ENCODE measurements at regions not wholly inside any gene's neighbourhood (a gene's known extent, or its start where the extent isn't known, plus 50 kb on each side); places are given as distances from the start of the nearest gene placed in this dataset.

GRCh38 chr1:178579562-178579961, 66.7 kb downstream of the TEX35 start:
- Histone ChIP-seq H3K9me3 (ENCODE audit: control insufficient read depth, insufficient read depth, low read depth, low read length) (no peaks in the 10 kb centered on the region), H3K27ac (ENCODE audit: extremely low read depth, low read depth, low read length) (no peak overlapping the region), H3K4me3 (ENCODE audit: low read depth, low read length) (no peak overlapping the region), H3K36me3 (ENCODE audit: control insufficient read depth in 2 of 2, insufficient read depth in 1 of 2, low read length in 2 of 2) (no peaks in the 10 kb centered on the region), H3K4me1 (ENCODE audit: control insufficient read depth, insufficient read depth, low read length) (0 out of 2 replicates have a peak, but pooled peaks cover 3% of the 10 kb centered on the region)
- CTCF ChIA-PET: no interaction called here
- POLR2A ChIA-PET: no interaction called here
- TF ChIP-seq ZNF114 (tag by site-specific recombination; IDR thresholded peaks at IDR 0.05): no peak
- TF ChIP-seq ZFP37 (tag by site-specific recombination; IDR thresholded peaks at IDR 0.05): no peak
- TF ChIP-seq ZNF621 (tag by site-specific recombination; IDR thresholded peaks at IDR 0.05): no peak
- no peak for TF ChIP-seq ZNF707 (tag by site-specific recombination; IDR thresholded peaks at IDR 0.05)

DNA sequence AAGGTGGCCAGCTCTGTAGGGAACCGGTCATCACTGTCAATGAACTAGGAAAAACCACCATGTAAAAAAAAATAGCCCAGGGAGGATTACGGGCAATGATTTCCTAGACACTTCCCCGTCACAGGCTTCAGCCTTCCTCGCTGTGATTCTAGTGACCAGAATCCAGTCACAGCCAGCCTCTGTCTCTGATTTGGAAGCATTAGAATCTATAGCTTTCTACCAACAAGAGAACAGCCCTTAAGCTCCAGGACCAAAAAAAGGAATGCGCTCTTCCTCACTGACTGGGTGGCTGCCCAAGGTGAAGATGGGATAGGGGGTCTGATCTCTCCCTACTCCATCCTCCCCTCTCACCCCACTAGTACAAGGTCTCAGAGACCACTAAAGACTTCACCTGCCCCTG, 67.2 kb downstream of the TEX35 start:
- ChIA-PET POLR2A (no interaction called here), CTCF (interaction anchor here (0.7 to 1.0 kb wide), 2 partner anchors 16 to 37 kb away, joined by 3 read pairs; no protein-coding TSS in a partner anchor)
- Histone ChIP-seq H3K36me3 (ENCODE audit: control insufficient read depth in 2 of 2, insufficient read depth in 1 of 2, low read length in 2 of 2) (no peaks in the 10 kb centered on the region), H3K9me3 (ENCODE audit: control insufficient read depth, insufficient read depth, low read depth, low read length) (no peaks in the 10 kb centered on the region), H3K4me1 (ENCODE audit: control insufficient read depth, insufficient read depth, low read length) (0 out of 2 replicates have a peak, but pooled peaks cover 3% of the 10 kb centered on the region), H3K4me3 (ENCODE audit: low read depth, low read length) (no peak overlapping the region), H3K27ac (ENCODE audit: extremely low read depth, low read depth, low read length) (no peak overlapping the region)
- TF ChIP-seq ZNF248 (tag by site-specific recombination; IDR thresholded peaks at IDR 0.05) (no peak), ZEB2 (tag by site-specific recombination; IDR thresholded peaks at IDR 0.05) (no peak), ZNF24 (tag by site-specific recombination; IDR thresholded peaks at IDR 0.05) (no peak), ZNF221 (tag by site-specific recombination; IDR thresholded peaks at IDR 0.05; ENCODE audit: borderline replicate concordance) (no peak), GLI2 (tag by site-specific recombination; IDR thresholded peaks at IDR 0.05; ENCODE audit: borderline replicate concordance, low read depth) (no peak)
- TF ChIP-seq, protein P1, sequence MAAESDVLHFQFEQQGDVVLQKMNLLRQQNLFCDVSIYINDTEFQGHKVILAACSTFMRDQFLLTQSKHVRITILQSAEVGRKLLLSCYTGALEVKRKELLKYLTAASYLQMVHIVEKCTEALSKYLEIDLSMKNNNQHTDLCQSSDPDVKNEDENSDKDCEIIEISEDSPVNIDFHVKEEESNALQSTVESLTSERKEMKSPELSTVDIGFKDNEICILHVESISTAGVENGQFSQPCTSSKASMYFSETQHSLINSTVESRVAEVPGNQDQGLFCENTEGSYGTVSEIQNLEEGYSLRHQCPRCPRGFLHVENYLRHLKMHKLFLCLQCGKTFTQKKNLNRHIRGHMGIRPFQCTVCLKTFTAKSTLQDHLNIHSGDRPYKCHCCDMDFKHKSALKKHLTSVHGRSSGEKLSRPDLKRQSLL (tag by site-specific recombination; IDR thresholded peaks at IDR 0.05): no peak

GRCh38 chr1:178580876-178581275, 68.0 kb downstream of the TEX35 start:
- no peaks in the 10 kb centered on the region for H3K36me3 ChIP-seq (ENCODE audit: control insufficient read depth in 2 of 2, insufficient read depth in 1 of 2, low read length in 2 of 2)
- H3K4me1 ChIP-seq (ENCODE audit: control insufficient read depth, insufficient read depth, low read length): no peaks in the 10 kb centered on the region
- ChIA-PET CTCF (interaction anchor here (0.9 to 1.3 kb wide), 3 partner anchors 8 to 271 kb away, joined by 3 read pairs; no protein-coding TSS in a partner anchor), POLR2A (no interaction called here)
- TF ChIP-seq ZNF514 (tag by site-specific recombination; IDR thresholded peaks at IDR 0.05) (no peak), HOXC10 (CRISPR knock-in tag; IDR thresholded peaks at IDR 0.05) (no peak), WT1 (tag by site-specific recombination; IDR thresholded peaks at IDR 0.05) (no peak), ZFP69B (tag by site-specific recombination; IDR thresholded peaks at IDR 0.05) (no peak)
- no peak overlapping the region for H3K27ac ChIP-seq (ENCODE audit: extremely low read depth, low read depth, low read length)
- no peak overlapping the region for H3K4me3 ChIP-seq (ENCODE audit: low read depth, low read length)
- no peaks in the 10 kb centered on the region for H3K9me3 ChIP-seq (ENCODE audit: control insufficient read depth, insufficient read depth, low read depth, low read length)

GRCh38 chr1:178581351-178582303, 68.7 kb downstream of the TEX35 start:
- TF ChIP-seq, protein P2, sequence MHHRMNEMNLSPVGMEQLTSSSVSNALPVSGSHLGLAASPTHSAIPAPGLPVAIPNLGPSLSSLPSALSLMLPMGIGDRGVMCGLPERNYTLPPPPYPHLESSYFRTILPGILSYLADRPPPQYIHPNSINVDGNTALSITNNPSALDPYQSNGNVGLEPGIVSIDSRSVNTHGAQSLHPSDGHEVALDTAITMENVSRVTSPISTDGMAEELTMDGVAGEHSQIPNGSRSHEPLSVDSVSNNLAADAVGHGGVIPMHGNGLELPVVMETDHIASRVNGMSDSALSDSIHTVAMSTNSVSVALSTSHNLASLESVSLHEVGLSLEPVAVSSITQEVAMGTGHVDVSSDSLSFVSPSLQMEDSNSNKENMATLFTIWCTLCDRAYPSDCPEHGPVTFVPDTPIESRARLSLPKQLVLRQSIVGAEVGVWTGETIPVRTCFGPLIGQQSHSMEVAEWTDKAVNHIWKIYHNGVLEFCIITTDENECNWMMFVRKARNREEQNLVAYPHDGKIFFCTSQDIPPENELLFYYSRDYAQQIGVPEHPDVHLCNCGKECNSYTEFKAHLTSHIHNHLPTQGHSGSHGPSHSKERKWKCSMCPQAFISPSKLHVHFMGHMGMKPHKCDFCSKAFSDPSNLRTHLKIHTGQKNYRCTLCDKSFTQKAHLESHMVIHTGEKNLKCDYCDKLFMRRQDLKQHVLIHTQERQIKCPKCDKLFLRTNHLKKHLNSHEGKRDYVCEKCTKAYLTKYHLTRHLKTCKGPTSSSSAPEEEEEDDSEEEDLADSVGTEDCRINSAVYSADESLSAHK (tag by site-specific recombination; IDR thresholded peaks at IDR 0.05): no peak
- TF ChIP-seq ZNF488 (tag by site-specific recombination; IDR thresholded peaks at IDR 0.05): no peak
- TF ChIP-seq WT1 (tag by site-specific recombination; IDR thresholded peaks at IDR 0.05): no peak
- no peak for TF ChIP-seq KLF7 (tag by site-specific recombination; IDR thresholded peaks at IDR 0.05; ENCODE audit: borderline replicate concordance)
- TF ChIP-seq MEIS1 (CRISPR knock-in tag; IDR thresholded peaks at IDR 0.05; ENCODE audit: borderline replicate concordance): no peak
- no peak for TF ChIP-seq ZNF146 (tag by site-specific recombination; IDR thresholded peaks at IDR 0.05)
- no peak for TF ChIP-seq ZNF302 (tag by site-specific recombination; IDR thresholded peaks at IDR 0.05; ENCODE audit: low read depth)
- no peak overlapping the region for H3K4me3 ChIP-seq (ENCODE audit: low read depth, low read length)
- H3K36me3 ChIP-seq (ENCODE audit: control insufficient read depth in 2 of 2, insufficient read depth in 1 of 2, low read length in 2 of 2): no peaks in the 10 kb centered on the region
- ChIA-PET POLR2A (no interaction called here), CTCF (interaction anchor here (0.9 to 1.3 kb wide), 2 partner anchors 9 to 271 kb away, joined by 3 read pairs; no protein-coding TSS in a partner anchor)
- H3K4me1 ChIP-seq (ENCODE audit: control insufficient read depth, insufficient read depth, low read length): no peaks in the 10 kb centered on the region
- H3K27ac ChIP-seq (ENCODE audit: extremely low read depth, low read depth, low read length): no peak overlapping the region
- no peaks in the 10 kb centered on the region for H3K9me3 ChIP-seq (ENCODE audit: control insufficient read depth, insufficient read depth, low read depth, low read length)

Data from HEK293 (cell line).